ENCODE measurements at regions not wholly inside any gene's neighbourhood (a gene's known extent, or its start where the extent isn't known, plus 50 kb on each side); places are given as distances from the start of the nearest gene placed in this dataset.

GRCh38 chr9:12958279-12958678 is 183.5 kb downstream of the LURAP1L start:
- TF ChIP-seq CTCF (conservative IDR thresholded peaks at IDR 0.05), result no peak
- TF ChIP-seq ZFX (IDR thresholded peaks at IDR 0.05), result no peak
- H3K27ac ChIP-seq, result no peak overlapping the region

GRCh38 chr9:12958708-12959107 is 183.9 kb downstream of the LURAP1L start:
- no peak overlapping the region for H3K27ac ChIP-seq
- TF ChIP-seq CTCF (conservative IDR thresholded peaks at IDR 0.05) (no peak), ZFX (IDR thresholded peaks at IDR 0.05) (no peak)

- no peak overlapping the region for H3K27ac ChIP-seq
- TF ChIP-seq CTCF (conservative IDR thresholded peaks at IDR 0.05) (no peak), ZFX (IDR thresholded peaks at IDR 0.05) (no peak)
These were observed 186.5 kb downstream of the LURAP1L start for GRCh38 chr9:12961276-12961809.

- H3K27ac ChIP-seq, result no peak overlapping the region
- no peak for TF ChIP-seq CTCF (conservative IDR thresholded peaks at IDR 0.05)
- TF ChIP-seq ZFX (IDR thresholded peaks at IDR 0.05), result no peak
These were observed 188.7 kb downstream of the LURAP1L start for GRCh38 chr9:12963537-12963936.

GRCh38 chr9:12964271-12964670 is 189.5 kb downstream of the LURAP1L start:
- no peak overlapping the region for H3K27ac ChIP-seq
- TF ChIP-seq ZFX (IDR thresholded peaks at IDR 0.05), result no peak
- TF ChIP-seq CTCF (conservative IDR thresholded peaks at IDR 0.05), result no peak

- TF ChIP-seq ZFX (IDR thresholded peaks at IDR 0.05) (no peak), CTCF (conservative IDR thresholded peaks at IDR 0.05) (no peak)
- no peak overlapping the region for H3K27ac ChIP-seq
These were observed 190.5 kb downstream of the LURAP1L start for GRCh38 chr9:12965303-12965702.

- H3K27ac ChIP-seq, result no peak overlapping the region
- no peak for TF ChIP-seq CTCF (conservative IDR thresholded peaks at IDR 0.05)
- TF ChIP-seq ZFX (IDR thresholded peaks at IDR 0.05), result no peak
These were observed 193.3 kb downstream of the LURAP1L start for GRCh38 chr9:12968093-12968492.

Measured in C4-2B (cell line).